ENCODE measurements at regions not wholly inside any gene's neighbourhood (a gene's known extent, or its start where the extent isn't known, plus 50 kb on each side); places are given as distances from the start of the nearest gene placed in this dataset.

DNA sequence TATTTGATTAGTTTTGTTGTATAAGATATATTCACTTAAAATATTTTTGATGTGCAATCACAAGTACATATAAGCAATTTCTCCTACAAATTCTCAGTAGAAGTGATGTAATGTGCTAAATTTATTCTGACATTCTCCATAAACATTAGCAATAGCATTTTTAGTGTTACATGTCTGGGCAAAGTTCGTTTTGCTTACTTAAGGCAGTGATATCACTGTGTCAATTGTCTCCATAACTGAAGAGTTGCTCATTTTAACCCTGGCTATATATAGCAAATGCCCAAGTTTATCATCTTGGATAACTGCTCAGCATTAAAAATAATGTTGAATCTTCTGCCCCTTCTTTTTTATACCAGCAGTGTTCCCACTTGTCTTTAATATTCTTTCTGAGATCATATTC is 340.0 kb upstream of the NDST4 start:
- TF ChIP-seq, protein P1, sequence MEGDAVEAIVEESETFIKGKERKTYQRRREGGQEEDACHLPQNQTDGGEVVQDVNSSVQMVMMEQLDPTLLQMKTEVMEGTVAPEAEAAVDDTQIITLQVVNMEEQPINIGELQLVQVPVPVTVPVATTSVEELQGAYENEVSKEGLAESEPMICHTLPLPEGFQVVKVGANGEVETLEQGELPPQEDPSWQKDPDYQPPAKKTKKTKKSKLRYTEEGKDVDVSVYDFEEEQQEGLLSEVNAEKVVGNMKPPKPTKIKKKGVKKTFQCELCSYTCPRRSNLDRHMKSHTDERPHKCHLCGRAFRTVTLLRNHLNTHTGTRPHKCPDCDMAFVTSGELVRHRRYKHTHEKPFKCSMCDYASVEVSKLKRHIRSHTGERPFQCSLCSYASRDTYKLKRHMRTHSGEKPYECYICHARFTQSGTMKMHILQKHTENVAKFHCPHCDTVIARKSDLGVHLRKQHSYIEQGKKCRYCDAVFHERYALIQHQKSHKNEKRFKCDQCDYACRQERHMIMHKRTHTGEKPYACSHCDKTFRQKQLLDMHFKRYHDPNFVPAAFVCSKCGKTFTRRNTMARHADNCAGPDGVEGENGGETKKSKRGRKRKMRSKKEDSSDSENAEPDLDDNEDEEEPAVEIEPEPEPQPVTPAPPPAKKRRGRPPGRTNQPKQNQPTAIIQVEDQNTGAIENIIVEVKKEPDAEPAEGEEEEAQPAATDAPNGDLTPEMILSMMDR (IDR thresholded peaks at IDR 0.05) = no peak
- TF ChIP-seq POLR2A (IDR thresholded peaks at IDR 0.05) = no peak
